Stimulated activated naive CD4-positive, alpha-beta T cell treated with Interleukin-2 at 50 U/mL for 16 hours (primary cell): ENCODE measurements at regions not wholly inside any gene's neighbourhood (a gene's known extent, or its start where the extent isn't known, plus 50 kb on each side); places are given as distances from the start of the nearest gene placed in this dataset.

Experiments used
- DNase-seq: peaks from one replicate; lab custom pipeline; 2025; lab: John Stamatoyannopoulos, UW

GRCh38 chr1:229063154-229063773 is 207.6 kb upstream of the RAB4A start:
- DNase-seq = no peak

DNA sequence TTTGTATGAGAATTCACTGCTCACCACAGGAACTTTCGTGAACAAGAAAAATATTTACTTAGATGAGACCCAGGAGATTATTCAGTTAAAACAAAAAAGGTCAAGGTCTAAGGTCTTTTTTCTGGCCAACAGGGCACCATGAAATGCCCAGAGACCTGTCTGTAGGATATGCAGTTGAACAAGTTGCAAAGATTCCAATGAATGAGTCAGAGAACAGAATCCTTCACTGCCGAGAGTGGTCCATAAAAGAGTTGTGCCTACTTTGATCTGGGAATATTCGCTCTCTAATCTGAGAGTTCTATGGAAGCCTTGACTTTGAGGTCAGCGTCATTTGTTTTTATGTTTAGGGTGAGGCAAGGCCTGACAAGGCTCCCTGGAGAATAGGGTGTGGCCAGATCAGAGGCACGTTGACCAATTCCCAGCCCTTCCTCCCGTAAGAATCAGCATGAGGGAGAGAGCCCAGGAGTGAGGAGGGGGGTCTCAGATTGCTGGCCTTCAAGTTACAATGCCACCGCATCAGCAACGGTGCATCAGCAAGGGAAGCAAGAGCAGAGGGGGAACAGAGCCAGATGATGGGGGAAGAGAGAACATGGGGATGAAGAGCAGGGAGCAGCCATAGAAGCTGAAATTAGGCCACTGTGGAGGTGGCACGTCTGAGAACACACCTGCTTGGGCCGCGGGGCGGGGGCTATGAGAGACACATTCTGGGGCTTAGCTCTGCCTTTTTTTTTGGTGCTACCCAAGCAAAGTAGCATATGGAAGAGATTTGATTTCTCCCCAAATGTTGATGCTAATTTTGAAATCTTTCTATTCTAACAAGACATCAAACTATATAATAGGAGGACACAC is 206.4 kb upstream of the RAB4A start:
- DNase-seq = no peak

DNA sequence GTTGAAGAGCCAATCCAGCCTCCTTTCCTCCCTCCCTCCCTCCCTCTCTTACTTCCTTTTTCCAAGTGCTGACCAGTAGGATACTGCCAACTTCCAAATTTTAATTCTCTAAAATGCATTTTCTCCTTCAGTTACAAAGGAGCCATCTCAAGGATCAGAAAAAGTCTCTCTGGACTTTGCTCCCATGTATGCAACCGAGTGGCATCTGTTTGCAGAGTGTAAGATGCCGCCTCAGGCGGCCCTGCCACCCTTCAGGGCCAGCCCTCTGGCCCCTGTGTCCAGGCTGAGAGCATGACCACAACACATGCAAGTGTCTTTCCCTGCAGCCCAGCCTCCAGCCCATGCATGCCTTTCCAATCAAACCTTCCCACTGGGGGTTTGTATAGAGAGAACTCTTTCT is 205.3 kb upstream of the RAB4A start:
- no peak for DNase-seq

GRCh38 chr1:229066591-229066990 is 204.3 kb upstream of the RAB4A start:
- DNase-seq = no peak

- no peak for DNase-seq
Observed at GRCh38 chr1:229067546-229067945, 203.4 kb upstream of the RAB4A start.

GRCh38 chr1:229068270-229068987 is 202.5 kb upstream of the RAB4A start:
- no peak for DNase-seq

- no peak for DNase-seq
Observed at GRCh38 chr1:229069176-229069575, 201.7 kb upstream of the RAB4A start.

GRCh38 chr1:229070168-229070567 is 200.7 kb upstream of the RAB4A start:
- no peak for DNase-seq

DNA sequence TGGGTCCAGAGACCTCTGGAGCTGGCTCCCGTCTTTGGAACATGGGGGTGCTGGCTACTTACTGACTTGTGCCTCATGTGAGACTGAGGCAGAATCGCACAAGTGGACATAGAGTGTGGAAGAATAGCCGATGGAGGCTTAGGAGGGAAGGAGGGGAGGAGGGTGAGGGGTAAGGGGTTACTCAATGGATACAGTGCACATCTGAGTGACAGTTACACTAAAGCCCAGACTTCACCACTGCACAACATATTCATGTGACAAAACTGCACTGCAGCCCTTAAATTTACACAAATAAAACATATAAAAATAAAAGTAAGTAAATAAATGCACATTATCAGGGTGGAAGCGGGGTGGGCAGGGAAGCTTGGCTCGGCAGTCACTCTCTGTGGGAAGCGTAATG is 197.7 kb upstream of the RAB4A start:
- no peak for DNase-seq

DNA sequence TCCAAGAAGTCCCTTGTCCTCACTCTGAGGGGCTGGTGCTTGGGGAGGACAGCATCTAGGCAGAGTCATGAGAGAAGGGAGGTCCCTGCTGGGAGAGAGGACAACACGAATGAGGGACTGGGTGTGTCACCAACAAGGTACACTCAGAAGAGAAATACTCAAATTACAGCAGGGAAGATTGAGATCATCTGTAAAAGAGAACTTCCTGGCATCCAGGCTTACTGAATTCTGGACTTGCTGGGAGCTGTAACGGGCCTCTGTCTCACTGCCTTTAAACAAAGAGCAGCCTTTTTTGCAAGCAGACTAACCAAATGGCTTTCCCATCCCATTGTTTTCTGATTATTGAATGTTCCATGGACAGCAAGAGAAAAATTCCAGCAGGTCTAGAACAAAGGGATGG is 195.7 kb upstream of the RAB4A start:
- no peak for DNase-seq

GRCh38 chr1:229075716-229076115 is 195.2 kb upstream of the RAB4A start:
- DNase-seq = no peak

DNA sequence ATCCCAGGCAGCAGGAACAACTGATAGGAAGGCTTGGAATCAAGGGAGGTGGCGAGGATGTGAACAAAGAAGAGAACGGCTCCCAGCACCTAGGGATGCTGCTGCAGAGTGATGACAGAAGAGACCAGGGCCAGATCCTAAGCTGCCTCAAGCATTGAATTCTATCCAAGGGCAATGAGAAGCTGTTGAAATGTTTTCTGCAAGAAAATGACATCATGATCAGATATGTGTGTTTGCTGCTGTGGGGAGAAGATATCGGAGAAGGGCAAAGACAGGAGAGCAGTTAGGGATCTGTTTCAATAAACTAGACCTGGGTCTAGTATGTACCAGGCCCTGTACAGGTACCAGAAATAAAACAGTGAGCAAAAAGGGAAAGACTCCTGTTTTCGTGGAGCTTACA is 194.7 kb upstream of the RAB4A start:
- no peak for DNase-seq

DNA sequence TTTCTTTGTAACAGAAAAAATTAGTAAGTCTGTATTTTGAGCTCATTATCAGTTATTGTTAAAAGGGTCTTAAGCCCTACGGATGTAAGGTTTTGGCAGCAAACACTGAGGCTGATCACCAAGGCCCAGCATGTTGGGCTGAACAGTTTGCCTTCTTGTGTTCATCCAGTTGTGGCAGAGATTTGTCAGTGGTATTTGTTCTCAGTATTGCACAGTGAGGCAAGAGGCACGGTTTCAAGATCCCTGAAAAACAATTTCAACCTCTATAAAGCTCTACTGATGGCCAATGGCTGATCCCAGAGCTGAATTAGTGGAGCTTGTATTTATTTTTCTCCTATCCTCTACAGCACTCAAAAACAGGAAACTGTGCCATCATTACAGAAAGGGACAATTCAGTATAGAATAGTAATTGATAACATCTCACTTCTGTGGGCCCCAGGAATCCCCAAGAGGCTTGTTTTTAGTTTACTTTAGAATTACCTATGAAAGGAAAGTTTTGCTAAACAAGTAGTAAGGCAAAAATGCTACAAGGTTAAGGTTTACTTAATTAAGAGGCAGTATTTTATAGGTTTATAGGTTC is 191.8 kb upstream of the RAB4A start:
- no peak for DNase-seq

DNA sequence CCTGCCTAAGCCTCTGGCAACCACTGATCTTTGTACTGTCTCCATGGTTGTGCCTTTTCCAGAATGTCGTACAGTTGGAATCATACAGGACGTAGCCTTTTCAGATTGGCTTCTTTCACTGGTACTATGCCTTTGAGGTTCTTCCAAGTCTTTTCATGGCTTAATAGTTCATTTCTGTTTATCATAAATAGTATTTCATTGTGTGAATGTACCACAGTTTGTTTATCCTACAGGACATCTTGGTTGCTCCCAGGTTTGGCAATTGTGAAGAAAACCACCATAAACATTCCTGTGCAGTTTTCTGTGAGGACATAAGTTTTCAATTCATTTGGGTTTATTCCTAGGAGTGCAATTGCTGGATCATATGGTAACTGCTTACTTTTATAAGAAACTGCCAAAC is 190.6 kb upstream of the RAB4A start:
- DNase-seq = no peak

DNA sequence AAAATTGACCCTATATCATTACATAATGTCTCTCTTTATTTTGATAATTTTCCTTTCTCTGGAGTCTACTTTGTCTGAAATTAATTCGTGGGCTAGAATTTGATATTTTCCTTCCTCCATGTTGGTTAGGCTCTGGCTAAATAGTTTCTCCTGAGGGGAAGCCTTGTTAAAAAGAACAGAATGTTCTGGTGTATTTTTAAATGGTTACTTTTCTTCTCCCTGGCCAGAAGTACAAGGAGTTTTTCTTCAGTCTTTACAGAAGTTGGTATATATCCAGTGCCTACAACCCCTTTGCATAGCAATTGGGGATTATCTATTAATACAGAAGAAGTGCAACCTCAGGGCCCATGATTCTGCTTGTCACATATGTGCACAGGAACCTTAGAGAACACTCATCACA is 185.6 kb upstream of the RAB4A start:
- no peak for DNase-seq

DNA sequence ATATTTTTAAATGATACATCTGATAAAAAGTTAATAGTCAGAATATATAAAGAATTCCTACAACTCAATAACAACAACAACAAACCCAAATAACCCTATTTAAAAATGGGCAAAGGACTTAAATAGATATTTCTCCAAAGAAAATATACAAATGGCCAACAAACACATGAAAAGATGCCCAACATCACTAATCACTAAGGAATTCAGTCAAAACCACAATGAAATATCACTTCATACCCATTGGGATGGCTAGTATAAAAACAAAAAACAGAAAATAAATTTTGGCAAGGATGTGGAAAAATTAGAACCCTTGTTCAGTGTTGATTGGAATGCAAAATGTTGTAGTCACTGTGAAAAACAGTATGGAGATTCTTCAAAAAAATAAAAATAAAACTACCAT is 184.8 kb upstream of the RAB4A start:
- no peak for DNase-seq

- no peak for DNase-seq
Observed at GRCh38 chr1:229086686-229087085, 184.2 kb upstream of the RAB4A start.

DNA sequence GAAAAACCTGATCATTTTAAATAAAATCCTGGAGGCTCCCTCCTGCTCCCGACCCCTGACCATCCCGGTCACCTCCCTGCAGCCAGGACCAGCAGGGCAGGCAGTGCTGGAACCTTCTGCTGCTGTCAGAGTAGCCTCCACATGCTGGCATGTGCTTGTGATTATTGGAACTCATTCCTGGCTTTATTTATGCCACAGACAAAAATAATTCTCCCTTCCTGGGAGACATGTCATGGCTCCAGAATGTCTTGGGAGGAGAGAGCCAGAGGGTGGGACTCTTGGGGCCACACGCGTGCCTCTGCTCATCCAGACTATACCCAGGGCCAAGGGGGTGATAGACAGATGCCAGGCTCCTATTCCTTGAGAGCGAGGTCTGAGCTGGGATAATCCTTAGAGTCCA is 183.6 kb upstream of the RAB4A start:
- DNase-seq = no peak

- no peak for DNase-seq
Observed at GRCh38 chr1:229087906-229088305, 183.0 kb upstream of the RAB4A start.

- DNase-seq = no peak
Observed at GRCh38 chr1:229088711-229089110, 182.2 kb upstream of the RAB4A start.

- no peak for DNase-seq
Observed at GRCh38 chr1:229089586-229090208, 181.2 kb upstream of the RAB4A start.

GRCh38 chr1:229091721-229092136 is 179.2 kb upstream of the RAB4A start:
- no peak for DNase-seq
